Tibial nerve (tissue), 4 donors: ENCODE measurements at regions not wholly inside any gene's neighbourhood (a gene's known extent, or its start where the extent isn't known, plus 50 kb on each side); places are given as distances from the start of the nearest gene placed in this dataset.

Experiments
- EP300 ChIP-seq, 2 donors: sonication (generic); formaldehyde crosslinking; IDR thresholded peaks; one replicate each; pipeline ENCODE4 v1.6.1; 2017; ENCODE audit warnings: antibody characterized with exemption in 2 of 2, mild to moderate bottlenecking in 1 of 2
- POLR2A ChIP-seq, 2 donors: fragments of 450-650 bp; IDR thresholded peaks; one replicate each; pipeline ENCODE4 v1.6.1; 2017; ENCODE audit warnings: antibody characterized with exemption in 2 of 2, mild to moderate bottlenecking in 2 of 2, moderate library complexity in 2 of 2
- TF ChIP-seq, protein P1 (sequence below), 5 experiments: fragments of 200-600 bp in 3 of 5; fragments of 450-650 bp in 2 of 5; sonication (generic) in 3 of 5; IDR thresholded peaks; one replicate each; pipeline ENCODE4 v1.5.1; 2016 to 2019; ENCODE audit warnings: antibody characterized with exemption in 5 of 5, mild to moderate bottlenecking in 3 of 5, moderate library complexity in 2 of 5

DNA sequence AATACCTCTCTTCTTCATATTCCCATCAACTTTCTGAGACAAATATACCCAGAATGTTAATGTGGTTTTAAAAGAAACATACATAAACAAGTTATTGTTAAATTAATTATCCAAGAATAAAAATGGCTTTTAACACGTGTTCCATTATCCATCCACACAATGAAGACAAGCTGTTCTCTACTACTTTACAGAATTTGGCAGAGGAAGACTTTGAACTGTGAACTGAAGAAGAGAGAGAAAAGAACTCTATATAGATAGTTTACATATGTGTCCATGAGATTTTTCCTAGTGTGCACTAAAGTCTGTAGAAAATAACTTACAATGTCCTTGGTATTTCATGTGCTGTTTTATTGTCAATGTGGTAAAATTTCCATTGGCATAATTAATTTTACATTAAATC, 207.0 kb upstream of the COL3A1 start:
- TF ChIP-seq EP300 (IDR thresholded peaks at IDR 0.05) (no peak), POLR2A (IDR thresholded peaks at IDR 0.05) (no peak)
- TF ChIP-seq, protein P1, sequence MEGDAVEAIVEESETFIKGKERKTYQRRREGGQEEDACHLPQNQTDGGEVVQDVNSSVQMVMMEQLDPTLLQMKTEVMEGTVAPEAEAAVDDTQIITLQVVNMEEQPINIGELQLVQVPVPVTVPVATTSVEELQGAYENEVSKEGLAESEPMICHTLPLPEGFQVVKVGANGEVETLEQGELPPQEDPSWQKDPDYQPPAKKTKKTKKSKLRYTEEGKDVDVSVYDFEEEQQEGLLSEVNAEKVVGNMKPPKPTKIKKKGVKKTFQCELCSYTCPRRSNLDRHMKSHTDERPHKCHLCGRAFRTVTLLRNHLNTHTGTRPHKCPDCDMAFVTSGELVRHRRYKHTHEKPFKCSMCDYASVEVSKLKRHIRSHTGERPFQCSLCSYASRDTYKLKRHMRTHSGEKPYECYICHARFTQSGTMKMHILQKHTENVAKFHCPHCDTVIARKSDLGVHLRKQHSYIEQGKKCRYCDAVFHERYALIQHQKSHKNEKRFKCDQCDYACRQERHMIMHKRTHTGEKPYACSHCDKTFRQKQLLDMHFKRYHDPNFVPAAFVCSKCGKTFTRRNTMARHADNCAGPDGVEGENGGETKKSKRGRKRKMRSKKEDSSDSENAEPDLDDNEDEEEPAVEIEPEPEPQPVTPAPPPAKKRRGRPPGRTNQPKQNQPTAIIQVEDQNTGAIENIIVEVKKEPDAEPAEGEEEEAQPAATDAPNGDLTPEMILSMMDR (IDR thresholded peaks at IDR 0.05) = no peak
